ENCODE measurements at regions not wholly inside any gene's neighbourhood (a gene's known extent, or its start where the extent isn't known, plus 50 kb on each side); places are given as distances from the start of the nearest gene placed in this dataset.

DNA sequence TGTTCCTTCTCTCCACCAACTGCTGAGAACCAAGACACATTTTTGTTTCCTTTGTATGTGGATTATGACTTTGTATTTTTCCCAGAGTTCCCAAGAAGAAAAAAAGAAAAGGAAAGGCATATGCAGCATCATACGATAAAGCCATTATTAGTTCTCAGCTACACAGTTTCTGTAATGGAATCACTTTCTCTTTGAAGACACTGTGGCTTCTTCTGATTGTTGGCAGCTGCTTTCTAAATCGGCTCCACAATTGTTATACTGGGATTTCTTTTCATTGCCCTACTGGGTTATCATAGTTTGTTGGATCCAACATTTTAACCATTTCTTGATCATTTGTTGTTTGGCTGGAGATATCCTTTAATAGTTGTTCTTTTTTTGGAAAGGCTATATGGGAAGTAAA lies 89.5 kb upstream of the HIVEP3 start:
- Histone ChIP-seq H3K4me3 (no peak overlapping the region), H3K4me1 (no peaks in the 10 kb centered on the region), H3K27ac (replicated peaks in 1 of 4) (no peak overlapping the region), H3K9me3 (no peaks in the 10 kb centered on the region), H3K36me3 (no peaks in the 10 kb centered on the region), H3K27me3 (no peaks in the 10 kb centered on the region)
- TF ChIP-seq, protein P1, sequence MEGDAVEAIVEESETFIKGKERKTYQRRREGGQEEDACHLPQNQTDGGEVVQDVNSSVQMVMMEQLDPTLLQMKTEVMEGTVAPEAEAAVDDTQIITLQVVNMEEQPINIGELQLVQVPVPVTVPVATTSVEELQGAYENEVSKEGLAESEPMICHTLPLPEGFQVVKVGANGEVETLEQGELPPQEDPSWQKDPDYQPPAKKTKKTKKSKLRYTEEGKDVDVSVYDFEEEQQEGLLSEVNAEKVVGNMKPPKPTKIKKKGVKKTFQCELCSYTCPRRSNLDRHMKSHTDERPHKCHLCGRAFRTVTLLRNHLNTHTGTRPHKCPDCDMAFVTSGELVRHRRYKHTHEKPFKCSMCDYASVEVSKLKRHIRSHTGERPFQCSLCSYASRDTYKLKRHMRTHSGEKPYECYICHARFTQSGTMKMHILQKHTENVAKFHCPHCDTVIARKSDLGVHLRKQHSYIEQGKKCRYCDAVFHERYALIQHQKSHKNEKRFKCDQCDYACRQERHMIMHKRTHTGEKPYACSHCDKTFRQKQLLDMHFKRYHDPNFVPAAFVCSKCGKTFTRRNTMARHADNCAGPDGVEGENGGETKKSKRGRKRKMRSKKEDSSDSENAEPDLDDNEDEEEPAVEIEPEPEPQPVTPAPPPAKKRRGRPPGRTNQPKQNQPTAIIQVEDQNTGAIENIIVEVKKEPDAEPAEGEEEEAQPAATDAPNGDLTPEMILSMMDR (IDR thresholded peaks at IDR 0.05) = no peak
- TF ChIP-seq POLR2AphosphoS5 (IDR thresholded peaks at IDR 0.05) = no peak
- TF ChIP-seq POLR2A (IDR thresholded peaks at IDR 0.05; ENCODE audit: low read depth) = no peak
- TF ChIP-seq EP300 (IDR thresholded peaks at IDR 0.05) = no peak
- no peak for DNase-seq (ENCODE audit: extremely low spot score)
- intact Hi-C loops (cut with DNase I) = no loop called here
- WGBS = 49% methylated on average over 2 of the region's 2 CpGs

DNA sequence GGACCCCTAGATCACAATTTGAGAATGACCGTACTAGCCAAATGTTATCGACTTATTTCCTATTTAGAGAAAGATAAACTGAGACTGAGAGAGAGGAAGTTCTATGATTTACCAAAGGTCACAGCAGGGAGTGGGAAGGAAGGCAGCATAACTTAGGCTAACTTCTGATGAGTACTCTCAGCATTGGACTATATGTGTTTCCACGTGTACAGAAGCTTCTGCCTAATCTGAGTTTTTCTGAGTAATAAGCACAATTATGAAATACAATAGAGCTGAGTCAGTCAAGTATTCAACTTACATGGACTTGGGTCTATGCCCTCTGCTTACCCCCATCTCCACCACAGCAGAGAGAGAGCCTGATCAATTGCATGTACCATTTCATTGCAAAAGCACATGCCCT lies 88.1 kb upstream of the HIVEP3 start:
- H3K27ac ChIP-seq (replicated peaks in 1 of 4) = no peak overlapping the region
- H3K36me3 ChIP-seq = no peaks in the 10 kb centered on the region
- H3K27me3 ChIP-seq = no peaks in the 10 kb centered on the region
- DNase-seq (ENCODE audit: extremely low spot score) = no peak
- TF ChIP-seq POLR2AphosphoS5 (IDR thresholded peaks at IDR 0.05) (no peak), POLR2A (IDR thresholded peaks at IDR 0.05; ENCODE audit: low read depth) (no peak), EP300 (IDR thresholded peaks at IDR 0.05) (no peak)
- TF ChIP-seq, protein P1 (IDR thresholded peaks at IDR 0.05) = no peak
- intact Hi-C loops (cut with DNase I) = no loop called here
- H3K9me3 ChIP-seq = no peaks in the 10 kb centered on the region
- H3K4me3 ChIP-seq = no peak overlapping the region
- H3K4me1 ChIP-seq = no peaks in the 10 kb centered on the region
- 64% methylated on average over 3 of the region's 3 CpGs for WGBS

DNA sequence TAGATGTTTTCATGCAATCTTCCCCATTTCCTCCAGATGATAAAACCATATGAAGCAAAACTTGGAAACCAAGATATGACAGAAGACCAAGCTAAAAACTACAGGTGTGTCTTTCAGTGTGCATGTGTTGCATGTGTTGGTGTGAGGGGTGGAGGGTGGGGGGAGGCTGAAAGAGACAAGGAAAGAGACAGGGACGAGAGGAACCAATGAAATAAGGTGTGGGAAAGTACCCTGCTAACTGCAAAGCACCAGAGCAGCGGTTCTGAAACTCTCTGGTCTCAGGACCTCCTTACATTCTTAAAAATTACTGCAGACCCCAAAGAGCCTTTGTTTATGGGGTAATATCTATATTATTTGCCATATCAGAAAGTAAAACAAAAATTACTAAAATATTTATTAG lies 87.4 kb upstream of the HIVEP3 start:
- TF ChIP-seq, protein P1 (IDR thresholded peaks at IDR 0.05) = no peak
- no peak for TF ChIP-seq POLR2AphosphoS5 (IDR thresholded peaks at IDR 0.05)
- TF ChIP-seq EP300 (IDR thresholded peaks at IDR 0.05) = no peak
- TF ChIP-seq POLR2A (IDR thresholded peaks at IDR 0.05; ENCODE audit: low read depth) = no peak
- Histone ChIP-seq H3K4me1 (no peaks in the 10 kb centered on the region), H3K4me3 (no peak overlapping the region), H3K27ac (replicated peaks in 1 of 4) (no peak overlapping the region), H3K27me3 (no peaks in the 10 kb centered on the region), H3K36me3 (no peaks in the 10 kb centered on the region), H3K9me3 (no peaks in the 10 kb centered on the region)
- 85% methylated on average over 2 of the region's 2 CpGs for WGBS
- DNase-seq (ENCODE audit: extremely low spot score) = no peak
- intact Hi-C loops (cut with DNase I) = no loop called here

DNA sequence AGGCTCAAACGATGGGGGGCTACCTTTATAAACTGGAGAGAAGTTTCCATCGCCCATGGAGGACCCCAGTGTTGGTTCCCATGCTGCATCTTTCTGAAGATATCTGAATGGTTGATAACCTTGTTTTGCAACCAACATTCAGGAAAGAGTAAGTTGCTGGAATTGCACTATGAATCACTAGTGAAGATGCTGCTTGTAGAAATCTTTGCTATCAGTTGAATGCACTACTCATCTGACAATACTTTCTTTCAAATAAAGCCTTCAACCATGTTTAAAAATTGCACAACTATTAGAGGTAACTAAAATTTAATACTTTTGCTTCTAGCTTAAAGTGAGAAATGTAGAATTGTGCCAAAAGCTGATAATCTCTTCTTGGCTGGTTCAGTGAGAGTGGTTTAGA lies 86.8 kb upstream of the HIVEP3 start:
- intact Hi-C loops (cut with DNase I) = no loop called here
- H3K36me3 ChIP-seq = no peaks in the 10 kb centered on the region
- H3K27me3 ChIP-seq = no peaks in the 10 kb centered on the region
- no peak overlapping the region for H3K27ac ChIP-seq (replicated peaks in 1 of 4)
- WGBS = 82% methylated on average over 2 of the region's 2 CpGs
- H3K9me3 ChIP-seq = no peaks in the 10 kb centered on the region
- TF ChIP-seq POLR2AphosphoS5 (IDR thresholded peaks at IDR 0.05) (no peak), EP300 (IDR thresholded peaks at IDR 0.05) (no peak), POLR2A (IDR thresholded peaks at IDR 0.05; ENCODE audit: low read depth) (no peak)
- TF ChIP-seq, protein P1 (IDR thresholded peaks at IDR 0.05) = no peak
- DNase-seq (ENCODE audit: extremely low spot score) = no peak
- H3K4me1 ChIP-seq = no peaks in the 10 kb centered on the region
- no peak overlapping the region for H3K4me3 ChIP-seq

DNA sequence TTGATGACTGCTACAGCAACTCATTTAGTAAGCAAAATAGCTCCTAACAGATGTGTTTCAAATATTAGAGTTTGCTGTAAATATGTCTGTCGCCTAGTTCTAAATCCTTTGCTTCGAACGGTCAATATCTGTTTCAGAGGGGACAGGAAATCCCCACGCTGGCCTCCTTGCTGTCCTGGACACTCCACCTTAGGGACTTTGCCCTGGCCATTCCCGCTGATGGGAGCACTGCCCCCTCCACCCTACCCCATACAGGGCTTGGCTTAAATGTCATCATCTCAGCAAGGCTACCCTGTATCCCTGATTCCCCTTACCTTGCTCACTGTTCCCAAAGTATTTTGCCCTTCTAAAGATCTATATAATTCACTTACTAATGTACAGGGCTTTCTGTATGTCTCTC lies 86.1 kb upstream of the HIVEP3 start:
- no peak for TF ChIP-seq POLR2A (IDR thresholded peaks at IDR 0.05; ENCODE audit: low read depth)
- TF ChIP-seq, protein P1 (IDR thresholded peaks at IDR 0.05) = no peak
- TF ChIP-seq POLR2AphosphoS5 (IDR thresholded peaks at IDR 0.05) = no peak
- TF ChIP-seq EP300 (IDR thresholded peaks at IDR 0.05) = no peak
- no peaks in the 10 kb centered on the region for H3K9me3 ChIP-seq
- no peaks in the 10 kb centered on the region for H3K36me3 ChIP-seq
- intact Hi-C loops (cut with DNase I) = no loop called here
- H3K4me1 ChIP-seq = no peaks in the 10 kb centered on the region
- DNase-seq (ENCODE audit: extremely low spot score) = no peak
- no peaks in the 10 kb centered on the region for H3K27me3 ChIP-seq
- H3K4me3 ChIP-seq = no peak overlapping the region
- H3K27ac ChIP-seq (replicated peaks in 1 of 4) = no peak overlapping the region
- 92% methylated on average over 5 of the region's 5 CpGs for WGBS

All from esophagus muscularis mucosa (tissue), 4 donors.